ENCODE measurements at regions not wholly inside any gene's neighbourhood (a gene's known extent, or its start where the extent isn't known, plus 50 kb on each side); places are given as distances from the start of the nearest gene placed in this dataset.

DNA sequence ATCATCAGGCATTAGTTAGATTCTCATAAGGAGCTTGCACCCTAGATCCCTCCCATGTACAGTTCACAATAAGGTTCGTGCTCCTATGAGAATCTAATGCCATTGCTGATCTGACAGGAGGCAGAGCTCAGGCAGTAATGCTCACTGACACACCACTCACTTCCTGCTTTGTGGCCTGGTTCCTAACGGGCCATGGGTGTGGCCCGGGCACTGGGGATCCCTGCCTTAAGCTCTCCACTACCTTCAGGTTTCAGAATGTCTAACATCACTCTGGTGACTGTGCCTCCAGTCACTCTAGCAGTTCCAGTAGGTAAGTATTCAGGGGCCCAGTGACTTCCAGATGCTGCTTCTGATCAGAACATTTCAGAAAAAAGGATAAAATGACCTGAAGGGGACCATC is 152.4 kb downstream of the LRRC70 start:
- no peak overlapping the region for H3K4me3 ChIP-seq (ENCODE audit: low read depth, low read length)
- no peak for DNase-seq (ENCODE audit: low read depth)
- TF ChIP-seq, protein P1, sequence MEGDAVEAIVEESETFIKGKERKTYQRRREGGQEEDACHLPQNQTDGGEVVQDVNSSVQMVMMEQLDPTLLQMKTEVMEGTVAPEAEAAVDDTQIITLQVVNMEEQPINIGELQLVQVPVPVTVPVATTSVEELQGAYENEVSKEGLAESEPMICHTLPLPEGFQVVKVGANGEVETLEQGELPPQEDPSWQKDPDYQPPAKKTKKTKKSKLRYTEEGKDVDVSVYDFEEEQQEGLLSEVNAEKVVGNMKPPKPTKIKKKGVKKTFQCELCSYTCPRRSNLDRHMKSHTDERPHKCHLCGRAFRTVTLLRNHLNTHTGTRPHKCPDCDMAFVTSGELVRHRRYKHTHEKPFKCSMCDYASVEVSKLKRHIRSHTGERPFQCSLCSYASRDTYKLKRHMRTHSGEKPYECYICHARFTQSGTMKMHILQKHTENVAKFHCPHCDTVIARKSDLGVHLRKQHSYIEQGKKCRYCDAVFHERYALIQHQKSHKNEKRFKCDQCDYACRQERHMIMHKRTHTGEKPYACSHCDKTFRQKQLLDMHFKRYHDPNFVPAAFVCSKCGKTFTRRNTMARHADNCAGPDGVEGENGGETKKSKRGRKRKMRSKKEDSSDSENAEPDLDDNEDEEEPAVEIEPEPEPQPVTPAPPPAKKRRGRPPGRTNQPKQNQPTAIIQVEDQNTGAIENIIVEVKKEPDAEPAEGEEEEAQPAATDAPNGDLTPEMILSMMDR (conservative IDR thresholded peaks at IDR 0.05; ENCODE audit: low read depth, low read length), result no peak

DNA sequence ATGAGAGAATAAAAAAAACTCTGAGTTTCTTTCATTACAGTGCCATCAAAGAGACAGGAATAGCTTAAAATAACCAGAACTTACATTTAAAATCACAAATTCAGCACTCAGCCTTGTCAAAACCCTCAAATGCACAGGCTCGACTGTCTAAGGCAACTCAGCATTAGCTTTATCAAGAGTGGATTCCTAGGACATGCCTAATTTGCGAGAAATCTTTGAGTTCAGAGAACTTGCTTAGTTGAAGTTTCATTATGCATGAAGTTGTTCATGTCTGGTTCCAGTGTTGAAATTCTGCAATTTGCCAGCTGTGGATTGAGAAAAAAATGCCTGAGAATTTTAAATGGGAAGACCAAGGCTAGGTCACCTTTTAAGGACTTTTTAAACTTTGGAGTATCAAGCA is 151.1 kb downstream of the LRRC70 start:
- no peak for DNase-seq (ENCODE audit: low read depth)
- TF ChIP-seq, protein P1 (conservative IDR thresholded peaks at IDR 0.05; ENCODE audit: low read depth, low read length), result no peak
- no peak overlapping the region for H3K4me3 ChIP-seq (ENCODE audit: low read depth, low read length)

DNA sequence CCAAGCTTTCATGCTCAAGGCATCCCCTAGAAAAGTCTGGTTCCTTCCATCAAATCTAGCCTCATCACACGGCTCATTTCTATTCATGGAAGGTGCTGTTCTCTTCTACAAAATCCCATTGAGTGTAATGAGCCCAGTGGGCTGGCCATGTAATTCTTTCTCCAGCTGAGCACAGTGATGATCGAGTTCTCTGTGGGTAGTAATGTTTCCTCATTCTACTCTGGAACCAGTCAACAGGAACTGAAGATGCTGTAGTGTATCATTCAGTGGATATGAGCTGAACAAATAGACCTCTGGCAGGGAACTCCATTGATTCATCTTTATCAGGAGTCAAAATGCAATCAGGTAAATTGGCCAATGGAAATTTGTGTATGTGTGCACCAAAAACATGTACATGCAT is 149.2 kb downstream of the LRRC70 start:
- TF ChIP-seq, protein P1 (conservative IDR thresholded peaks at IDR 0.05; ENCODE audit: low read depth, low read length), result no peak
- DNase-seq (ENCODE audit: low read depth), result no peak

DNA sequence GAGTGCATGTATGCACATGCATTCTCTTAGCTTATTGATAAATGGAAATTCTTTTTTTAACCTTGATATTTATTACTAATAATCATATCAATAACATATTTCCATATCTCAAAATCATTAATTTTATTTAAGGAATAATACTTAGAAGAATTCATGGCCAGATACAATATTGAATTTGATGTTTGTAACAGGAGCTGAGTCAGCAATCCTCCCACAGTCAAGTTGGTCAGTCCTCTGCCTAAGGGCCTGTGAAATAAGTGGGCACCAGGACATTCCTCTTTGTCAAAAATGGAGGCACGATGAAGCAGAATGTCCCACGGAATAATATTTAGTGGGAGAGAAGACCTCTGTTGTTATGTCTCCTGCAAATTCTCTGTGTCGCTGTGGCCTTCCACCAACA is 148.6 kb downstream of the LRRC70 start:
- no peak overlapping the region for H3K4me3 ChIP-seq (ENCODE audit: low read depth, low read length)
- TF ChIP-seq, protein P1 (conservative IDR thresholded peaks at IDR 0.05; ENCODE audit: low read depth, low read length), result no peak
- no peak for DNase-seq (ENCODE audit: low read depth)

More for the DNA sequence above, 149.2 kb downstream of the LRRC70 start:
- H3K4me3 ChIP-seq (ENCODE audit: low read depth, low read length), result no peak overlapping the region

DNA sequence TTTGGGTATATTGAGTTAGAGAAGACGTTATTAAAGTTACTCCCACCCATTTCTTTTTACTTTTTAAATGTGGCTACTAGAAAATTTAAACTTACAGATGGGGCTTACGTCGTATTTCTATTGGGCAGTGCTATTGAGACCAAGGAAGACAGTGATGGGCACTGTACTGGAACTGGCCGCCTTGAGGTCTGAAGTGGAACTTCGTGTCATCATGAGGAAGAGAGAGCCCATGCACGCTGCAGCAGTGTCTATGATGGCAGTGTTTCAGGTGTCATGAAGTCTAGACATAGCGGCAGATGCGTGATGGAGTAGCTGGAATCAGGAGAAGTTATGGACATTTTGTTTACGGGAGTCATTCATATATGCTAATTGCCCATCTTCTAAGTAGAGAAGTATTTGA is 143.7 kb downstream of the LRRC70 start:
- no peak for DNase-seq (ENCODE audit: low read depth)
- no peak overlapping the region for H3K4me3 ChIP-seq (ENCODE audit: low read depth, low read length)
- TF ChIP-seq, protein P1 (conservative IDR thresholded peaks at IDR 0.05; ENCODE audit: low read depth, low read length), result peak; percentile 12

DNA sequence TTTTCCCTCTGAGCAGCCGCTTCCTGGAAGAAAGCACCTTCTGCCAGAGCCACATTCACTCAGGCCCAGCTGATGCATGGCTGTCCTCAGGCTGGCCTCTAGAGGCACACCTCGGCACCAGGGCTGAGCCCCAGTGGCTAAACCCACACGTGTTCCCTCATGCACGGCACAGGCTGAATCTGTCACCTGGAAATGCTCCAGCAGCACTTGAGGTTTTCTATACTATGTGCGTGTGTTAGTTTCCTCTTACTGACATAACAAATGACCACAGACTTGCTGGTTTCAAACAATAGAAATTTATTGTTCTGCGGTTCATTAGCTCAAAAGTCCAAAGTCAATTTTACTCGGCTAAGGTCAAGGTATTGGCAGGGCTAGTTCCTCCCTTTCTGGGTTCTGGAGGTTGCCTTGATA is 141.4 kb downstream of the LRRC70 start:
- H3K4me3 ChIP-seq (ENCODE audit: low read depth, low read length), result no peak overlapping the region
- TF ChIP-seq, protein P1 (conservative IDR thresholded peaks at IDR 0.05; ENCODE audit: low read depth, low read length), result peak; percentile 61
- DNase-seq (ENCODE audit: low read depth), result no peak

DNA sequence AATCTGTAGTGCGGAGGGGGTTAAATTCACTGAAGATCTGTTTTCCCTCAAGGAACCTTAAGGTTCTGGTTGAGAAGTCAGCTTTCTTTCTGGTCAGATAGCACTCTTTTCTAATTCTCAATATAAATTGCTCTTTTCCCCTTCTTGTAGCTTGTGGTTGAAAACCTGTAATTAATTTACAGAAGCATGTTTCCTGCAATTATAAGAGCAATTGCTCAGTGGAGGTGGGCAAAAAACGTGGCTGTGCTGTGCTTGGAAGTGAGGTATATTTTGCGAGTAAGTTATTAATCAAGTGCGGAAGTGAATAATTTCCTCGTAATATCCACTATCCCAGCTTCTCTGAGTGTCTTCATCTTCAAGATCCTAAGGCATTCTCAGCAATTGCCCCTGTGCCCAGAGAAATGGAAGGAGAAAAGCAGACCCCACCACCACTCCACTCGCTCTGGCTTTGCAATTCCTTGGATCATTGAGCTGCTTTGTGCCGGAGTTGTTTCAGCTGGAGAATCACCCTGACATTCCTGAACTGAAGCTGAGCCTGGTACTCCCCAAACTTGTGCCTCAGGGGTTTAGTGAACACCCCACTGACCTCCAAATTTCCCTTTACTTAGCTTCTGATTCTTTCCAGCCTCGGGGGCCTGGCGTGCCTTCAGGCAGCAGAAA is 140.6 kb downstream of the LRRC70 start:
- TF ChIP-seq, protein P1 (conservative IDR thresholded peaks at IDR 0.05; ENCODE audit: low read depth, low read length), result no peak
- no peak for DNase-seq (ENCODE audit: low read depth)
- peak overlapping the region; percentile 3 for H3K4me3 ChIP-seq (ENCODE audit: low read depth, low read length)

Measured in epithelial cell of proximal tubule (primary cell).